DOHH2 (cell line): ENCODE measurements at regions not wholly inside any gene's neighbourhood (a gene's known extent, or its start where the extent isn't known, plus 50 kb on each side); places are given as distances from the start of the nearest gene placed in this dataset.

Source experiments
- H3F3A ChIP-seq: fragments of 200-600 bp; sonication (generic), shearing (Covaris generic); 2 replicates; pipeline ENCODE4 v1.6.0; 2016; ENCODE audit warnings: antibody characterized with exemption, mild to moderate bottlenecking; ENCODE audit not compliant: control insufficient read depth, insufficient read depth
- H3K27ac ChIP-seq: fragments of 200-600 bp; sonication (generic); 2 replicates; pipeline ENCODE4 v1.5.1; 2014; ENCODE audit warnings: low read depth, mild to moderate bottlenecking, low read length, moderate library complexity
- H3K27me3 ChIP-seq: fragments of 200-600 bp; sonication (generic); 2 replicates; pipeline ENCODE4 v1.6.1; 2014; ENCODE audit warnings: mild to moderate bottlenecking, low read length, mixed read lengths; ENCODE audit not compliant: control insufficient read depth
- H3K36me3 ChIP-seq: fragments of 200-600 bp; sonication (generic); 2 replicates; pipeline ENCODE4 v1.6.1; 2014; ENCODE audit warnings: mild to moderate bottlenecking, low read length, moderate library complexity, mixed read lengths; ENCODE audit not compliant: control insufficient read depth
- H3K4me1 ChIP-seq: fragments of 200-600 bp; sonication (generic); 2 replicates; pipeline ENCODE4 v1.6.1; 2014; ENCODE audit warnings: mild to moderate bottlenecking, low read length, mixed read lengths; ENCODE audit not compliant: control insufficient read depth
- H3K4me2 ChIP-seq: fragments of 200-600 bp; sonication (generic); 2 replicates; pipeline ENCODE4 v1.6.0; 2014; ENCODE audit warnings: mild to moderate bottlenecking, low read length, moderate library complexity
- H3K4me3 ChIP-seq: fragments of 200-600 bp; sonication (generic); 2 replicates; pipeline ENCODE4 v1.5.1; 2014; ENCODE audit warnings: mild to moderate bottlenecking, low read length, mixed read lengths
- H3K79me2 ChIP-seq: fragments of 200-600 bp; sonication (generic); 2 replicates; pipeline ENCODE4 v1.6.1; 2014; ENCODE audit warnings: mild to moderate bottlenecking, low read length, mixed read lengths; ENCODE audit not compliant: control insufficient read depth
- H3K9me2 ChIP-seq: fragments of 200-600 bp; sonication (generic); replicated peaks from 2 replicates; pipeline ENCODE4 v1.6.1; 2014; ENCODE audit warnings: mild to moderate bottlenecking, low read length, mixed read lengths; ENCODE audit not compliant: control insufficient read depth
- H3K9me3 ChIP-seq: fragments of 200-600 bp; sonication (generic); 2 replicates; pipeline ENCODE4 v1.6.1; 2014; ENCODE audit warnings: antibody characterized with exemption, low read length, mixed read lengths; ENCODE audit not compliant: control insufficient read depth, insufficient read depth
- H4K20me1 ChIP-seq: fragments of 200-600 bp; sonication (generic); 2 replicates; pipeline ENCODE4 v1.6.0; 2014; ENCODE audit warnings: low read depth, mild to moderate bottlenecking, antibody characterized with exemption, low read length, moderate library complexity; ENCODE audit not compliant: control insufficient read depth, insufficient read depth
- CTCF ChIP-seq: fragments of 200-600 bp; sonication (generic); IDR thresholded peaks from one replicate; pipeline ENCODE4 v1.5.1; 2014; ENCODE audit warnings: antibody characterized with exemption, mild to moderate bottlenecking, low read depth, low read length; ENCODE audit not compliant: poor library complexity, severe bottlenecking
- EZH2phosphoT487 ChIP-seq: fragments of 200-600 bp; sonication (generic); IDR thresholded peaks from 2 replicates; pipeline ENCODE4 v1.6.1; 2017; ENCODE audit warnings: borderline replicate concordance, mild to moderate bottlenecking, antibody characterized with exemption, low read length, moderate library complexity, mixed read lengths

GRCh38 chr10:21047511-21047910, 150.4 kb upstream of the NEBL start:
- Histone ChIP-seq H3K9me2 (no peaks in the 10 kb centered on the region), H3F3A (no peaks in the 10 kb centered on the region), H3K9me3 (no peaks in the 10 kb centered on the region), H3K4me3 (no peak overlapping the region), H3K4me2 (no peak overlapping the region), H3K4me1 (no peaks in the 10 kb centered on the region), H3K36me3 (no peaks in the 10 kb centered on the region), H3K79me2 (no peaks in the 10 kb centered on the region), H3K27me3 (peaks cover 3% of the 10 kb centered on the region; the same call in 1 of the 2 replicates), H3K27ac (no peak overlapping the region), H4K20me1 (no peaks in the 10 kb centered on the region)
- TF ChIP-seq CTCF: no peak
- TF ChIP-seq EZH2phosphoT487: no peak

- TF ChIP-seq EZH2phosphoT487 (no peak), CTCF (no peak)
- H4K20me1 ChIP-seq: no peaks in the 10 kb centered on the region
- no peaks in the 10 kb centered on the region for H3F3A ChIP-seq
- no peaks in the 10 kb centered on the region for H3K9me3 ChIP-seq
- no peak overlapping the region for H3K27ac ChIP-seq
- no peaks in the 10 kb centered on the region for H3K79me2 ChIP-seq
- H3K4me3 ChIP-seq: no peak overlapping the region
- no peaks in the 10 kb centered on the region for H3K4me1 ChIP-seq
- no peak overlapping the region for H3K4me2 ChIP-seq
- H3K36me3 ChIP-seq: no peaks in the 10 kb centered on the region
- peaks cover 3% of the 10 kb centered on the region; the same call in 1 of the 2 replicates for H3K27me3 ChIP-seq
- no peaks in the 10 kb centered on the region for H3K9me2 ChIP-seq
Observed at GRCh38 chr10:21047096-21047495, 150.0 kb upstream of the NEBL start.

DNA sequence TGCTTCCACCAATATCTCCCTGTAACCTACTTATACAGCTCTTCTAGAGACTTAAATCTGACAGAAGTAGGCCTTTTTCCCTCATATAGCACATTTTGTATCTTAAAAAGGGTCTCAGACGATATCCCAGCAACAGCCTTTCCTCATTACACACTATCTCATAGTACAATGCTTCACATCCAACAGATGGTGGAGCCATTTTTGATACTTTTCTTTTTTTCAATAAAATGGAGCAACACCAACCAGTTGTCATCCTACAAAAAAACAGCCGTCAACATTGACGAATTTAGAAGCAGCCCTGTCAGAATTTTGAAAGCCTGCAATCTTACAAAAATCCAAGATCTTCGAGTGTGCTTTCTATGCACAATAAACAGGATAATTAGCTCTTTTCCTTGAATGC, 145.9 kb upstream of the NEBL start:
- Histone ChIP-seq H3K4me1 (no peaks in the 10 kb centered on the region), H3K4me3 (no peak overlapping the region), H3F3A (no peaks in the 10 kb centered on the region), H3K79me2 (no peaks in the 10 kb centered on the region), H3K36me3 (no peaks in the 10 kb centered on the region), H3K27ac (no peak overlapping the region), H3K9me3 (no peaks in the 10 kb centered on the region), H3K9me2 (no peaks in the 10 kb centered on the region), H4K20me1 (no peaks in the 10 kb centered on the region), H3K27me3 (peaks cover 3% of the 10 kb centered on the region; the same call in 1 of the 2 replicates), H3K4me2 (no peak overlapping the region)
- TF ChIP-seq EZH2phosphoT487: no peak

DNA sequence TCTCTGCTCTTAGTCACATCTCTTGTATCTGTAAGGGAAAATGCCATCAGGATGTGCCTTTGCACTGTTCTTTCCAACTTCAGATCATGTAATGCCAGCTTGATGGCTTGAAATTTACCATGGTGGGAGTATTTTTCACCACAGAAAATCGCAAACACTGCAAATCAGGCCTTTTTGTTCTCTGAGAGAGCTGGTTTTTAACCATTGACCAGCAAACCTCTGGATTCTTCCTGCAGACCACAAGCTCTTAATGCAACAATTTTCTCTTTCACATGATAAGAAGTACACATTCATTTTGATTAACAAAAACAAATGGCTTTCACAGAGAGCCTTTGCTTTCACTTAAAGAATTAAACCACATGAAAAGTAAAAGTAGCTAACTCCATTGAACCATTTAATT, 145.4 kb upstream of the NEBL start:
- Histone ChIP-seq H3K4me1 (no peaks in the 10 kb centered on the region), H3K9me3 (no peaks in the 10 kb centered on the region), H4K20me1 (no peaks in the 10 kb centered on the region), H3K4me3 (no peak overlapping the region), H3K27ac (no peak overlapping the region), H3K9me2 (no peaks in the 10 kb centered on the region), H3K27me3 (peaks cover 3% of the 10 kb centered on the region; the same call in 1 of the 2 replicates), H3K79me2 (no peaks in the 10 kb centered on the region), H3K36me3 (no peaks in the 10 kb centered on the region), H3K4me2 (no peak overlapping the region), H3F3A (no peaks in the 10 kb centered on the region)
- no peak for TF ChIP-seq EZH2phosphoT487
- no peak for TF ChIP-seq CTCF
